Activated CD4-positive, alpha-beta T cell treated with anti-CD3 and anti-CD28 coated beads, Interleukin-2, amount 10 ng/mL, durations not matched to agents 24 days and 14 days (primary cell): ENCODE measurements at regions not wholly inside any gene's neighbourhood (a gene's known extent, or its start where the extent isn't known, plus 50 kb on each side); places are given as distances from the start of the nearest gene placed in this dataset.
"Not testable (repeated sequence)": the region's sequence is repeated elsewhere in the genome, so short reads cannot be mapped to it uniquely, and the experiment has no call there.

Experiments
- DNase-seq: peaks from one replicate; pipeline ENCODE4 v3.0.0; 2022
- H3K27ac Mint-ChIP-seq: one replicate; pipeline ENCODE4 v1.8.0; 2022; ENCODE audit warnings: mild to moderate bottlenecking, mixed read lengths
- H3K27me3 Mint-ChIP-seq: one replicate; pipeline ENCODE4 v1.8.0; 2022; ENCODE audit warnings: mixed read lengths
- H3K36me3 Mint-ChIP-seq: one replicate; pipeline ENCODE4 v1.8.0; 2022; ENCODE audit warnings: low read depth, mild to moderate bottlenecking, mixed read lengths
- H3K4me1 Mint-ChIP-seq: one replicate; pipeline ENCODE4 v1.8.0; 2021; ENCODE audit warnings: mixed read lengths
- H3K4me3 Mint-ChIP-seq: one replicate; pipeline ENCODE4 v1.8.0; 2022; ENCODE audit warnings: mild to moderate bottlenecking, moderate library complexity, mixed read lengths
- H3K9me3 Mint-ChIP-seq: one replicate; pipeline ENCODE4 v1.8.0; 2021; ENCODE audit warnings: mixed read lengths
- intact Hi-C: fragments of 100-400 bp; cut with micrococcal nuclease; formaldehyde crosslinking; loops from one replicate; pipeline ENCODE4 v1.15.1; 2023

- H3K4me1 Mint-ChIP-seq, H3K27ac Mint-ChIP-seq, DNase-seq, H3K4me3 Mint-ChIP-seq, H3K36me3 Mint-ChIP-seq, intact Hi-C loops, H3K27me3 Mint-ChIP-seq: not testable (repeated sequence)
- H3K9me3 Mint-ChIP-seq, result peaks cover 12% of the 10 kb centered on the region
Observed at GRCh38 chr7:69446213-69446612, 152.1 kb upstream of the AUTS2 start.

- Mint-ChIP-seq H3K36me3 (no peaks in the 10 kb centered on the region), H3K4me3 (no peak overlapping the region), H3K9me3 (peaks cover 8% of the 10 kb centered on the region), H3K27ac (no peak overlapping the region), H3K27me3 (no peaks in the 10 kb centered on the region), H3K4me1 (no peaks in the 10 kb centered on the region)
- DNase-seq, result no peak
- intact Hi-C loops, result no loop called here
Observed at GRCh38 chr7:69448071-69448470, 150.2 kb upstream of the AUTS2 start.

- H3K4me1 Mint-ChIP-seq, result no peaks in the 10 kb centered on the region
Observed at GRCh38 chr7:69450456-69450855, 147.8 kb upstream of the AUTS2 start.

GRCh38 chr7:69451715-69452114 lies 146.6 kb upstream of the AUTS2 start:
- intact Hi-C loops, result no loop called here
- no peaks in the 10 kb centered on the region for H3K36me3 Mint-ChIP-seq

More at GRCh38 chr7:69450456-69450855, 147.8 kb upstream of the AUTS2 start:
- Mint-ChIP-seq H3K27me3 (no peaks in the 10 kb centered on the region), H3K36me3 (no peaks in the 10 kb centered on the region), H3K4me3 (no peak overlapping the region), H3K27ac (no peak overlapping the region), H3K9me3 (peaks cover 5% of the 10 kb centered on the region)
- no peak for DNase-seq
- intact Hi-C loops, result no loop called here

GRCh38 chr7:69452797-69453196 lies 145.5 kb upstream of the AUTS2 start:
- Mint-ChIP-seq H3K27ac (no peak overlapping the region), H3K4me3 (no peak overlapping the region), H3K27me3 (no peaks in the 10 kb centered on the region), H3K36me3 (no peaks in the 10 kb centered on the region), H3K4me1 (no peaks in the 10 kb centered on the region), H3K9me3 (no peaks in the 10 kb centered on the region)
- intact Hi-C loops, result no loop called here
- DNase-seq, result no peak

More at GRCh38 chr7:69451715-69452114, 146.6 kb upstream of the AUTS2 start:
- no peak overlapping the region for H3K27ac Mint-ChIP-seq
- no peak for DNase-seq
- H3K4me3 Mint-ChIP-seq, result no peak overlapping the region
- H3K27me3 Mint-ChIP-seq, result no peaks in the 10 kb centered on the region
- no peaks in the 10 kb centered on the region for H3K9me3 Mint-ChIP-seq
- H3K4me1 Mint-ChIP-seq, result no peaks in the 10 kb centered on the region

- H3K9me3 Mint-ChIP-seq, result no peaks in the 10 kb centered on the region
- intact Hi-C loops, result no loop called here
- DNase-seq, result no peak
- no peaks in the 10 kb centered on the region for H3K27me3 Mint-ChIP-seq
- H3K36me3 Mint-ChIP-seq, result no peaks in the 10 kb centered on the region
- no peak overlapping the region for H3K27ac Mint-ChIP-seq
- H3K4me1 Mint-ChIP-seq, result no peaks in the 10 kb centered on the region
- no peak overlapping the region for H3K4me3 Mint-ChIP-seq
Observed at GRCh38 chr7:69457595-69458504, 140.4 kb upstream of the AUTS2 start.

GRCh38 chr7:69464035-69464434 lies 134.2 kb upstream of the AUTS2 start:
- Mint-ChIP-seq H3K36me3 (no peaks in the 10 kb centered on the region), H3K9me3 (peaks cover 7% of the 10 kb centered on the region), H3K27ac (no peak overlapping the region), H3K4me1 (no peaks in the 10 kb centered on the region), H3K27me3 (no peaks in the 10 kb centered on the region), H3K4me3 (no peak overlapping the region)
- intact Hi-C loops, result no loop called here
- DNase-seq, result no peak

- H3K4me1 Mint-ChIP-seq, result no peaks in the 10 kb centered on the region
- H3K36me3 Mint-ChIP-seq, result no peaks in the 10 kb centered on the region
- peaks cover 9% of the 10 kb centered on the region for H3K9me3 Mint-ChIP-seq
- H3K4me3 Mint-ChIP-seq, result no peak overlapping the region
- intact Hi-C loops, result no loop called here
- no peak overlapping the region for H3K27ac Mint-ChIP-seq
- no peaks in the 10 kb centered on the region for H3K27me3 Mint-ChIP-seq
- DNase-seq, result no peak
Observed at GRCh38 chr7:69465262-69465661, 133.0 kb upstream of the AUTS2 start.

- no peak overlapping the region for H3K27ac Mint-ChIP-seq
- H3K27me3 Mint-ChIP-seq, result no peaks in the 10 kb centered on the region
- no peaks in the 10 kb centered on the region for H3K4me1 Mint-ChIP-seq
- H3K9me3 Mint-ChIP-seq, result peaks cover 12% of the 10 kb centered on the region
- no peak for DNase-seq
- intact Hi-C loops, result no loop called here
- no peak overlapping the region for H3K4me3 Mint-ChIP-seq
- no peaks in the 10 kb centered on the region for H3K36me3 Mint-ChIP-seq
Observed at GRCh38 chr7:69467826-69468225, 130.4 kb upstream of the AUTS2 start.

GRCh38 chr7:69476416-69476815 lies 121.9 kb upstream of the AUTS2 start:
- H3K27me3 Mint-ChIP-seq, result no peaks in the 10 kb centered on the region
- DNase-seq, result no peak
- no peak overlapping the region for H3K4me3 Mint-ChIP-seq
- intact Hi-C loops, result no loop called here
- no peak overlapping the region for H3K27ac Mint-ChIP-seq
- H3K4me1 Mint-ChIP-seq, result no peaks in the 10 kb centered on the region
- H3K36me3 Mint-ChIP-seq, result no peaks in the 10 kb centered on the region
- peaks cover 3% of the 10 kb centered on the region for H3K9me3 Mint-ChIP-seq

- intact Hi-C loops, result no loop called here
- Mint-ChIP-seq H3K4me1 (no peaks in the 10 kb centered on the region), H3K27me3 (no peaks in the 10 kb centered on the region), H3K27ac (no peak overlapping the region), H3K36me3 (no peaks in the 10 kb centered on the region), H3K9me3 (no peaks in the 10 kb centered on the region), H3K4me3 (no peak overlapping the region)
- no peak for DNase-seq
Observed at GRCh38 chr7:69482676-69483075, 115.6 kb upstream of the AUTS2 start.

GRCh38 chr7:69489533-69489932 lies 108.7 kb upstream of the AUTS2 start:
- no peak overlapping the region for H3K27ac Mint-ChIP-seq
- intact Hi-C loops, result no loop called here
- H3K36me3 Mint-ChIP-seq, result no peaks in the 10 kb centered on the region
- no peak for DNase-seq
- H3K4me3 Mint-ChIP-seq, result no peak overlapping the region
- H3K27me3 Mint-ChIP-seq, result no peaks in the 10 kb centered on the region
- no peaks in the 10 kb centered on the region for H3K4me1 Mint-ChIP-seq
- H3K9me3 Mint-ChIP-seq, result no peaks in the 10 kb centered on the region

- Mint-ChIP-seq H3K27ac (no peak overlapping the region), H3K9me3 (peaks cover 4% of the 10 kb centered on the region), H3K36me3 (no peaks in the 10 kb centered on the region), H3K4me3 (no peak overlapping the region), H3K4me1 (no peaks in the 10 kb centered on the region), H3K27me3 (no peaks in the 10 kb centered on the region)
- no peak for DNase-seq
- intact Hi-C loops, result no loop called here
Observed at GRCh38 chr7:69498671-69499070, 99.6 kb upstream of the AUTS2 start.

- Mint-ChIP-seq H3K9me3 (peaks cover 5% of the 10 kb centered on the region), H3K36me3 (no peaks in the 10 kb centered on the region), H3K27ac (no peak overlapping the region), H3K4me3 (no peak overlapping the region), H3K4me1 (no peaks in the 10 kb centered on the region), H3K27me3 (no peaks in the 10 kb centered on the region)
- no peak for DNase-seq
- intact Hi-C loops, result no loop called here
Observed at GRCh38 chr7:69502358-69502757, 95.9 kb upstream of the AUTS2 start.
